Neuronal stem cell (in vitro differentiated cells): ENCODE measurements at regions not wholly inside any gene's neighbourhood (a gene's known extent, or its start where the extent isn't known, plus 50 kb on each side); places are given as distances from the start of the nearest gene placed in this dataset.
"Not testable (repeated sequence)": the region's sequence is repeated elsewhere in the genome, so short reads cannot be mapped to it uniquely, and the experiment has no call there.

ENCODE experiments used
- DNase-seq: peaks from one replicate; pipeline ENCODE4 v3.0.0-alpha.2; 2013; ENCODE audit warnings: low spot score
- H2AFZ ChIP-seq: one replicate; pipeline ENCODE4 v1.6.1; 2013; ENCODE audit warnings: mild to moderate bottlenecking, low read length, inconsistent platforms
- H2AK5ac ChIP-seq: 2 replicates; pipeline ENCODE4 v1.6.1; 2013; ENCODE audit warnings: low read depth, mild to moderate bottlenecking, inconsistent platforms, low read length, moderate library complexity, mixed read lengths
- H2BK120ac ChIP-seq: 2 replicates; pipeline ENCODE4 v1.6.1; 2013; ENCODE audit warnings: low read depth, mild to moderate bottlenecking, inconsistent platforms, low read length, moderate library complexity, mixed read lengths
- H2BK12ac ChIP-seq: one replicate; pipeline ENCODE4 v1.6.1; 2013; ENCODE audit warnings: low read length, inconsistent platforms
- H2BK15ac ChIP-seq: 2 replicates; pipeline ENCODE4 v1.6.1; 2013; ENCODE audit warnings: mild to moderate bottlenecking, low read length, inconsistent platforms, mixed read lengths
- H2BK5ac ChIP-seq: one replicate; pipeline ENCODE4 v1.6.1; 2013; ENCODE audit warnings: inconsistent platforms, mild to moderate bottlenecking, low read length, moderate library complexity
- H3K14ac ChIP-seq: one replicate; pipeline ENCODE4 v1.6.1; 2013; ENCODE audit warnings: low read length, inconsistent platforms
- H3K18ac ChIP-seq: 2 replicates; pipeline ENCODE4 v1.6.1; 2013; ENCODE audit warnings: low read length, inconsistent platforms
- H3K23ac ChIP-seq: 2 replicates; pipeline ENCODE4 v1.6.1; 2013; ENCODE audit warnings: low read depth, mild to moderate bottlenecking, mixed read lengths, low read length, inconsistent platforms; ENCODE audit not compliant: poor library complexity
- H3K27ac ChIP-seq: replicated peaks from 3 replicates; pipeline ENCODE4 v1.5.1; 2013; ENCODE audit warnings: low read length, inconsistent platforms
- H3K27me3 ChIP-seq, 3 experiments: 2 replicates each; pipeline ENCODE4 v1.6.1; 2013; ENCODE audit warnings: low read length in 3 of 3, mild to moderate bottlenecking in 2 of 3, inconsistent platforms in 1 of 3, low read depth in 1 of 3, mixed read lengths in 1 of 3, moderate library complexity in 1 of 3; ENCODE audit not compliant: control insufficient read depth in 3 of 3, insufficient read depth in 3 of 3
- H3K36me3 ChIP-seq, 2 donors: replicated peaks in 1 of 2; 2 replicates each; pipeline ENCODE4 v1.6.1; 2013; ENCODE audit warnings: low read length in 2 of 2; ENCODE audit not compliant: control insufficient read depth in 2 of 2, insufficient read depth in 2 of 2
- H3K4ac ChIP-seq: 2 replicates; pipeline ENCODE4 v1.6.1; 2013; ENCODE audit warnings: inconsistent platforms, mild to moderate bottlenecking, low read length, moderate library complexity
- H3K4me1 ChIP-seq, 2 donors: 1 replicate in 1 of 2; 2 replicates in 1 of 2; pipeline ENCODE4 v1.6.1; 2013; ENCODE audit warnings: low read length in 2 of 2, low read depth in 1 of 2; ENCODE audit not compliant: control insufficient read depth in 2 of 2, insufficient read depth in 1 of 2
- H3K4me2 ChIP-seq: one replicate; pipeline ENCODE4 v1.6.1; 2013; ENCODE audit warnings: mild to moderate bottlenecking, low read length, inconsistent platforms; ENCODE audit not compliant: insufficient read depth, poor library complexity, severe bottlenecking
- H3K4me3 ChIP-seq, 2 donors: 2 replicates each; pipeline ENCODE4 v1.5.1; 2013; ENCODE audit warnings: low read length in 2 of 2, mild to moderate bottlenecking in 2 of 2, inconsistent platforms in 1 of 2, moderate library complexity in 1 of 2
- H3K79me1 ChIP-seq: one replicate; pipeline ENCODE4 v1.6.1; 2013; ENCODE audit warnings: low read depth, mild to moderate bottlenecking, inconsistent platforms, low read length, moderate library complexity
- H3K9ac ChIP-seq: one replicate; pipeline ENCODE4 v1.6.1; 2013; ENCODE audit warnings: mild to moderate bottlenecking, low read depth, low read length, inconsistent platforms; ENCODE audit not compliant: poor library complexity
- H3K9me3 ChIP-seq, 2 donors: replicated peaks in 1 of 2; 2 replicates each; pipeline versions ENCODE3 to v1.6.1; 2013; ENCODE audit warnings: low read length in 2 of 2, mild to moderate bottlenecking in 2 of 2, inconsistent platforms in 1 of 2, low read depth in 1 of 2, mixed read lengths in 1 of 2, moderate library complexity in 1 of 2; ENCODE audit not compliant: control insufficient read depth in 2 of 2, insufficient read depth in 1 of 2
- H4K8ac ChIP-seq: one replicate; pipeline ENCODE4 v1.6.1; 2013; ENCODE audit warnings: low read depth, mild to moderate bottlenecking, inconsistent platforms, low read length, moderate library complexity
- H4K91ac ChIP-seq: one replicate; pipeline ENCODE4 v1.6.1; 2013; ENCODE audit warnings: low read length, low read depth, mild to moderate bottlenecking, inconsistent platforms; ENCODE audit not compliant: poor library complexity
- WGBS, 2 donors: extraction: QIAGEN DNeasy Blood & Tissue Kit; methylation state at CpG; one replicate each; pipeline ENCODE4 v1.1.7; 2013; ENCODE audit warnings: missing lambda C conversion rate in 2 of 2, mixed read lengths in 1 of 2; ENCODE audit not compliant: insufficient read length in 2 of 2, insufficient replicate concordance in 1 of 2; ENCODE audit errors: extremely low coverage in 2 of 2; 5-methylcytosine and 5-hydroxymethylcytosine counted together

DNA sequence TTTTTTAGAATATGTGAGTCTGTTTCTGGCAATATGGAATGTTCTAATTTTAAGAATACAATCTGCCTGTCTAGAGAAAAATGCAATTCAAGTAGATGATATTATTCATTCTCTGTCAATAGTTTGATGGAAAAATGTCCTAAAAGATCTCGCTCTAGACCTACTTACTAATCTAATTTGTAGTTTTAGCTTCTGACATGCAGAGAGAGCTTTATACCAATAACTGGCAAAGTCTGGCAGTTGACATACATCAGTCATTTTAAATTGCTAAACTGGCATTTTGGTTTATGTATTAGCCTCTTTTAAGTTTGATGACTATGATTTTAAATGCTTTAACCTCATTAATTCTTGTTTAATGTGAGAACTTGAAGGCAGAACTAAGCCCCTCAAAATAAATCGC, 355.0 kb upstream of the CDH10 start:
- Histone ChIP-seq H2BK12ac (no peak overlapping the region), H3K27me3 (no peaks in the 10 kb centered on the region), H3K4ac (no peak overlapping the region), H3K18ac (no peak overlapping the region), H3K23ac (no peak overlapping the region), H3K4me3 (no peak overlapping the region), H2AFZ (no peak overlapping the region), H3K36me3 (no peaks in the 10 kb centered on the region), H3K79me1 (no peaks in the 10 kb centered on the region), H2BK5ac (no peak overlapping the region), H3K9ac (no peak overlapping the region), H3K9me3 (no peaks in the 10 kb centered on the region), H3K4me2 (no peak overlapping the region), H3K4me1 (no peaks in the 10 kb centered on the region), H3K14ac (no peak overlapping the region), H4K8ac (no peak overlapping the region), H2BK120ac (no peak overlapping the region), H4K91ac (no peak overlapping the region), H2BK15ac (no peak overlapping the region), H2AK5ac (no peak overlapping the region), H3K27ac (no peak overlapping the region)
- WGBS, 2 donors = no CpG with 5 or more reads among the region's 2 CpGs
- no peak for DNase-seq

DNA sequence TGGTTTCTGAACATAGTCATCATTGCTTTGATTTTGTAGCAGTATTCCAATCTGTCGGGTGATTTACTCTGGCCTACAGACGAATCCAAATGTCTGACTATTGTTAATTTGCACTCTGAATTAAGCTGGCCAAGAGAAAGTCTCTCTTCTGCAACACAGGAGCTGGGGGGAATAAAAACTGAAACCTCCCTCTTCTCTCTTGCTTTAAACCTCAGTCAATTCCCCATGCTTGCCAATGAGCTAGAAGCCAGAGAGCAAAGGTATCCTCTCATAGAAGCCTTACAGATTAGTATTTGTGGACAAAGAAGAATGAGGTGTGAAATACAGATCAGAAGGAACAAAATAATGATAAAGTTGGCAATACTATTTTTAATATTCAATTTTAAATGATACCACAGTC, 353.9 kb upstream of the CDH10 start:
- no peak overlapping the region for H2BK15ac ChIP-seq
- DNase-seq = no peak
- H3K27ac ChIP-seq = no peak overlapping the region
- WGBS, 2 donors = no CpG with 5 or more reads among the region's 2 CpGs
- no peak overlapping the region for H3K23ac ChIP-seq
- H3K36me3 ChIP-seq = no peaks in the 10 kb centered on the region
- no peak overlapping the region for H3K4me2 ChIP-seq
- H2BK5ac ChIP-seq = no peak overlapping the region
- H4K8ac ChIP-seq = no peak overlapping the region
- H3K4me3 ChIP-seq = no peak overlapping the region
- no peak overlapping the region for H4K91ac ChIP-seq
- no peak overlapping the region for H3K4ac ChIP-seq
- H3K4me1 ChIP-seq = no peaks in the 10 kb centered on the region
- no peak overlapping the region for H3K9ac ChIP-seq
- no peak overlapping the region for H3K18ac ChIP-seq
- H3K27me3 ChIP-seq = no peaks in the 10 kb centered on the region
- no peak overlapping the region for H2AFZ ChIP-seq
- H2BK12ac ChIP-seq = no peak overlapping the region
- no peak overlapping the region for H2BK120ac ChIP-seq
- H3K14ac ChIP-seq = no peak overlapping the region
- H3K79me1 ChIP-seq = no peaks in the 10 kb centered on the region
- no peaks in the 10 kb centered on the region for H3K9me3 ChIP-seq
- no peak overlapping the region for H2AK5ac ChIP-seq

DNA sequence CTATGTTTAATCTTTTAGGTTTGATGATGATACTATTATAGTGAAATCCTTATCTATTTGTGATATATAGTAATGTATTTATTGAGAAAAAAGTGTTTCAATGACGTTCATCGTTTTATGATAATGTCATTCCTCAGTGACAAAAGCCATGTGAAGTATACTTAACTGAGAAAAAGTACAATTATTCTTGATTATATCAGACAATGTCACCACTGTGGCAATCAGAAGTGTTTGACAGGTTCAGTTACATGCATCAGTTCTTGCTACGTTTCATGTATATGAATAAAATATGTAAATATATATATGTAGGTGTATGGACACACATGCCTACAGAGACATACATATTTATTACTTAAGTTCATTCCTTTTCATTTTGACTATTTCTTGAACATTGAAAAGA, 341.5 kb upstream of the CDH10 start:
- Histone ChIP-seq H3K9ac (no peak overlapping the region), H3K36me3 (no peaks in the 10 kb centered on the region), H3K4me1 (no peaks in the 10 kb centered on the region), H2BK120ac (no peak overlapping the region), H2BK5ac (no peak overlapping the region), H3K18ac (no peak overlapping the region), H2AK5ac (no peak overlapping the region), H4K8ac (no peak overlapping the region), H2BK12ac (no peak overlapping the region), H2AFZ (no peak overlapping the region), H3K9me3 (no peaks in the 10 kb centered on the region), H3K4ac (no peak overlapping the region), H3K27ac (no peak overlapping the region), H3K14ac (no peak overlapping the region), H3K23ac (no peak overlapping the region), H3K4me3 (no peak overlapping the region), H4K91ac (no peak overlapping the region), H3K4me2 (no peak overlapping the region), H3K79me1 (no peaks in the 10 kb centered on the region), H2BK15ac (no peak overlapping the region), H3K27me3 (no peaks in the 10 kb centered on the region)
- WGBS, 2 donors = no CpG with 5 or more reads among the region's 3 CpGs
- DNase-seq = no peak

DNA sequence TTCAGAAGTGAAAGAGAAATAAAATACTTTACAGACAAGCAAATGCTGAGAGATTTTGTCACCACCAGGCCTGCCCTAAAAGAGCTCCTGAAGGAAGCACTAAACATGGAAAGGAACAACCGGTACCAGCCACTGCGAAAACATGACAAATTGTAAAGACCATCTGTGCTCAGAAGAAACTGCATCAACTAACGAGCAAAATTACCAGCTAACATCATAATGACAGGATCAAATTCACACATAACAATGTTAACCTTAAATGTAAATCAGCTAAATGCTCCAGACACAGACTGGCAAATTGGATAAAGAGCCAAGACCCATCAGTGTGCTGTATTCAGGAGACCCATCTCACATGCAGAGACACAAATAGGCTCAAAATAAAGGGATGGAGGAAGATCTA, 333.8 kb upstream of the CDH10 start:
- H3K14ac ChIP-seq, H2BK120ac ChIP-seq, H4K8ac ChIP-seq, H2AFZ ChIP-seq, DNase-seq, H2BK12ac ChIP-seq, H3K23ac ChIP-seq, H3K27ac ChIP-seq, H4K91ac ChIP-seq, H3K4ac ChIP-seq, H3K9ac ChIP-seq, H2AK5ac ChIP-seq, H3K79me1 ChIP-seq, H2BK15ac ChIP-seq, H3K27me3 ChIP-seq, H2BK5ac ChIP-seq, H3K4me2 ChIP-seq, H3K4me3 ChIP-seq, H3K4me1 ChIP-seq, H3K9me3 ChIP-seq, H3K36me3 ChIP-seq, H3K18ac ChIP-seq: not testable (repeated sequence)
- WGBS, 2 donors = no CpG with 5 or more reads among the region's 3 CpGs
